ENCODE measurements at regions not wholly inside any gene's neighbourhood (a gene's known extent, or its start where the extent isn't known, plus 50 kb on each side); places are given as distances from the start of the nearest gene placed in this dataset.

DNA sequence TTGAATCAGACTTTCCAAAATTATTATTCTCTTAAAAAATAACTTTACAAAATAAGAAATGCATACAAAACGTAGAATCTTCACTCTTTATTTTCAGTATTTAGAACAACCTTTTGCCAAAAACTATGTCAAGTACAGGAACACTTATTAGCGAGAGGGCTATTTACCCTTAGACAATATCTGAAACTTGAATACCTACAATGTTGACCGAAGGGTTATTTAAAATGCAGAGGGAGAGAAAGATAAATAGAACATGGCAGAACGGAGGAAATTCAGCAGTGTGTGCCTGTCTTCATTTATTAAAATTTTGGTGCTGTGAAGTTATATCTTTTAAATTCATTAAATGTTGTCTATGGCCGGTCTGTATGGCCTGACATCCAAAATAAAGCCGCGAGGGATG lies 198.8 kb downstream of the EFNB2 start:
- H3K27me3 ChIP-seq (ENCODE audit: low read length): no peaks in the 10 kb centered on the region
- H3F3A ChIP-seq (ENCODE audit: low read length, unreplicated experiment): no peaks in the 10 kb centered on the region
- no peaks in the 10 kb centered on the region for H3K9me2 ChIP-seq (replicated peaks; ENCODE audit: low read length)
- no peak overlapping the region for H3K4me2 ChIP-seq (ENCODE audit: low read length)
- H3K9me3 ChIP-seq (ENCODE audit: low read length): peaks cover 9% of the 10 kb centered on the region; the same call in 1 of the 2 replicates
- H3K27ac ChIP-seq (ENCODE audit: low read length): no peak overlapping the region
- POLR2A ChIA-PET (ENCODE audit: unreplicated experiment): no interaction called here
- TF ChIP-seq, protein P1, sequence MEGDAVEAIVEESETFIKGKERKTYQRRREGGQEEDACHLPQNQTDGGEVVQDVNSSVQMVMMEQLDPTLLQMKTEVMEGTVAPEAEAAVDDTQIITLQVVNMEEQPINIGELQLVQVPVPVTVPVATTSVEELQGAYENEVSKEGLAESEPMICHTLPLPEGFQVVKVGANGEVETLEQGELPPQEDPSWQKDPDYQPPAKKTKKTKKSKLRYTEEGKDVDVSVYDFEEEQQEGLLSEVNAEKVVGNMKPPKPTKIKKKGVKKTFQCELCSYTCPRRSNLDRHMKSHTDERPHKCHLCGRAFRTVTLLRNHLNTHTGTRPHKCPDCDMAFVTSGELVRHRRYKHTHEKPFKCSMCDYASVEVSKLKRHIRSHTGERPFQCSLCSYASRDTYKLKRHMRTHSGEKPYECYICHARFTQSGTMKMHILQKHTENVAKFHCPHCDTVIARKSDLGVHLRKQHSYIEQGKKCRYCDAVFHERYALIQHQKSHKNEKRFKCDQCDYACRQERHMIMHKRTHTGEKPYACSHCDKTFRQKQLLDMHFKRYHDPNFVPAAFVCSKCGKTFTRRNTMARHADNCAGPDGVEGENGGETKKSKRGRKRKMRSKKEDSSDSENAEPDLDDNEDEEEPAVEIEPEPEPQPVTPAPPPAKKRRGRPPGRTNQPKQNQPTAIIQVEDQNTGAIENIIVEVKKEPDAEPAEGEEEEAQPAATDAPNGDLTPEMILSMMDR (conservative IDR thresholded peaks at IDR 0.05; ENCODE audit: low read depth, low read length): no peak
- no peak for TF ChIP-seq EZH2 (IDR thresholded peaks at IDR 0.05; ENCODE audit: low read length, unreplicated experiment)
- TF ChIP-seq EZH2phosphoT487 (IDR thresholded peaks at IDR 0.05; ENCODE audit: borderline replicate concordance, low read length): no peak
- H2AFZ ChIP-seq (ENCODE audit: low read length): no peak overlapping the region
- ATAC-seq (no peak), DNase-seq (no peak)
- 0 out of 2 replicates have a peak, but pooled peaks cover 4% of the 10 kb centered on the region for H3K4me1 ChIP-seq (ENCODE audit: insufficient read depth, low read length)
- no peak overlapping the region for H3K9ac ChIP-seq (ENCODE audit: low read length)
- no peak overlapping the region for H3K4me3 ChIP-seq (ENCODE audit: low read length)
- intact Hi-C loops (cut with micrococcal nuclease): no loop called here
- BruUV-seq (replicated peaks): no TSS peak
- no peaks in the 10 kb centered on the region for H4K20me1 ChIP-seq (ENCODE audit: low read length)
- no peaks in the 10 kb centered on the region for H3K79me2 ChIP-seq (ENCODE audit: low read length)
- CTCF ChIA-PET: no interaction called here
- no peaks in the 10 kb centered on the region for H3K36me3 ChIP-seq (ENCODE audit: low read depth, low read length)

DNA sequence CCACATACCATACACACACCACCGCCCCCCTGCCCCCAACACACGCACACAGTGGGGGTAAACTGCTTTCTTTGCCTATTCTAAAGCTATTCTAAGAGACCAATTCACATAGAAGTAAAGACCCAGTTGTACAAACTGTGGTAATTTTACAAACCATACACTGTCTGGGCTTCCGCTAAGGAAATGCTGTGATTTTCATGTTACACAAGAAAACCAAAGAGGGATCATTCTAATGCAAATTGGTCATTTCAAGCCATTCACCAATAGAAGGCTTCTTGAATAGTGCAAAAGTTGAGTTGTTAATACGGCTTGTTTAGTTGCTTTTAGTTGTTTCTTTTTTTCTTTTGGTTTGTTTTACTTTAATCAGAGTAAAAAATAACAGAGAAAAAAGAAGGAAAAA lies 202.8 kb downstream of the EFNB2 start:
- Histone ChIP-seq H3K9me3 (ENCODE audit: low read length) (no peaks in the 10 kb centered on the region), H3K4me3 (ENCODE audit: low read length) (no peak overlapping the region), H2AFZ (ENCODE audit: low read length) (no peak overlapping the region), H3K9me2 (replicated peaks; ENCODE audit: low read length) (no peaks in the 10 kb centered on the region), H3K4me2 (ENCODE audit: low read length) (no peak overlapping the region), H3K27me3 (ENCODE audit: low read length) (no peaks in the 10 kb centered on the region), H3K4me1 (ENCODE audit: insufficient read depth, low read length) (0 out of 2 replicates have a peak, but pooled peaks cover 4% of the 10 kb centered on the region), H3K79me2 (ENCODE audit: low read length) (no peaks in the 10 kb centered on the region), H4K20me1 (ENCODE audit: low read length) (no peaks in the 10 kb centered on the region), H3K27ac (ENCODE audit: low read length) (no peak overlapping the region), H3K9ac (ENCODE audit: low read length) (no peak overlapping the region), H3K36me3 (ENCODE audit: low read depth, low read length) (no peaks in the 10 kb centered on the region), H3F3A (ENCODE audit: low read length, unreplicated experiment) (no peaks in the 10 kb centered on the region)
- intact Hi-C loops (cut with micrococcal nuclease): no loop called here
- DNase-seq (no peak), ATAC-seq (no peak)
- CTCF ChIA-PET: no interaction called here
- BruUV-seq (replicated peaks): no TSS peak
- POLR2A ChIA-PET (ENCODE audit: unreplicated experiment): no interaction called here
- TF ChIP-seq EZH2 (IDR thresholded peaks at IDR 0.05; ENCODE audit: low read length, unreplicated experiment): no peak
- TF ChIP-seq EZH2phosphoT487 (IDR thresholded peaks at IDR 0.05; ENCODE audit: borderline replicate concordance, low read length): no peak
- TF ChIP-seq, protein P1 (conservative IDR thresholded peaks at IDR 0.05; ENCODE audit: low read depth, low read length): no peak

DNA sequence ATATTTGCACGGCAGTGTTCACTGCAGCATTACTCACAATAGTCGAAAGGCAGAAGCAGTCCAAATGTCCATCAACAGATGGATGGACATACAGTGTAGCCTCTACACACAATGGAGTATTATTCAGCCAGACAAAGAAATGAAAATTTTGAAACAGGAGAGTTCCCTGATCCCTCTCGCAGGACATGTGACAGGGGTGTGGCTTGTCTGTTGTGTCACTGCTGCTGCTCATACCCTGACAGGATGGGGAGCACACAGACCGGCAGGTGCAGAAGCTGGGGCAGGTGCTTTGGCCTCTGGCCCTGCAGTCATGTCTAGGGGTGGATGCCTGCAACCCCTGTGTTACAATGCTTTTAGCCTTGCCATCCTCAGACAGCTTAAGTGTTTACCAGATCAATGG lies 204.3 kb downstream of the EFNB2 start:
- ChIA-PET POLR2A (ENCODE audit: unreplicated experiment) (no interaction called here), CTCF (no interaction called here)
- H3K36me3 ChIP-seq (ENCODE audit: low read depth, low read length): no peaks in the 10 kb centered on the region
- DNase-seq: no peak
- H3K27ac ChIP-seq (ENCODE audit: low read length): no peak overlapping the region
- H3K4me3 ChIP-seq (ENCODE audit: low read length): no peak overlapping the region
- TF ChIP-seq, protein P1 (conservative IDR thresholded peaks at IDR 0.05; ENCODE audit: low read depth, low read length): no peak
- no peak for TF ChIP-seq EZH2 (IDR thresholded peaks at IDR 0.05; ENCODE audit: low read length, unreplicated experiment)
- TF ChIP-seq EZH2phosphoT487 (IDR thresholded peaks at IDR 0.05; ENCODE audit: borderline replicate concordance, low read length): no peak
- no peaks in the 10 kb centered on the region for H3F3A ChIP-seq (ENCODE audit: low read length, unreplicated experiment)
- H3K9me2 ChIP-seq (replicated peaks; ENCODE audit: low read length): no peaks in the 10 kb centered on the region
- no peak overlapping the region for H3K9ac ChIP-seq (ENCODE audit: low read length)
- intact Hi-C loops (cut with micrococcal nuclease): no loop called here
- ATAC-seq: no peak
- H3K9me3 ChIP-seq (ENCODE audit: low read length): no peaks in the 10 kb centered on the region
- no TSS peak for BruUV-seq (replicated peaks)
- H3K4me2 ChIP-seq (ENCODE audit: low read length): no peak overlapping the region
- no peaks in the 10 kb centered on the region for H4K20me1 ChIP-seq (ENCODE audit: low read length)
- H3K4me1 ChIP-seq (ENCODE audit: insufficient read depth, low read length): no peaks in the 10 kb centered on the region
- H3K27me3 ChIP-seq (ENCODE audit: low read length): no peaks in the 10 kb centered on the region
- no peak overlapping the region for H2AFZ ChIP-seq (ENCODE audit: low read length)
- no peaks in the 10 kb centered on the region for H3K79me2 ChIP-seq (ENCODE audit: low read length)
